ENCODE measurements at regions not wholly inside any gene's neighbourhood (a gene's known extent, or its start where the extent isn't known, plus 50 kb on each side); places are given as distances from the start of the nearest gene placed in this dataset.
"Not testable (repeated sequence)": the region's sequence is repeated elsewhere in the genome, so short reads cannot be mapped to it uniquely, and the experiment has no call there.

DNA sequence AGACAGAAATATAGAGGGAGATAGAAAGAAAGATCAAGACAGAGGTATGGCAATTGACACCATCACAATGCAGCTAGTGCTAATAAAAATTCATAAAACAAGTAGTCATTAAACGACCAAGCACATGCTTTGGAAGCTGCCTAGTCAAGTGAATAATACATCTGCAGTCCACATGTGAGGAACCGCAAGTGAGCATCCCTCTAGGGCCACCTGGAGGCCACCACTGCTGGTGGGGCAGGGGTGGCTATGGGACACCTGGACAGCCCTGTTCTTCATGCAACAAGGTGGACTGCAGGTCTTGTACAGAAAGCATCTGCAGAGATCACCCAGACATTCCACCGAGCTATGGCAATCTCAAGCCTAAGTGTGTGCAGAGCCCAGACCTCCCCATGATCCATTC lies 451.1 kb upstream of the PFKP start:
- DNase-seq: no peak

DNA sequence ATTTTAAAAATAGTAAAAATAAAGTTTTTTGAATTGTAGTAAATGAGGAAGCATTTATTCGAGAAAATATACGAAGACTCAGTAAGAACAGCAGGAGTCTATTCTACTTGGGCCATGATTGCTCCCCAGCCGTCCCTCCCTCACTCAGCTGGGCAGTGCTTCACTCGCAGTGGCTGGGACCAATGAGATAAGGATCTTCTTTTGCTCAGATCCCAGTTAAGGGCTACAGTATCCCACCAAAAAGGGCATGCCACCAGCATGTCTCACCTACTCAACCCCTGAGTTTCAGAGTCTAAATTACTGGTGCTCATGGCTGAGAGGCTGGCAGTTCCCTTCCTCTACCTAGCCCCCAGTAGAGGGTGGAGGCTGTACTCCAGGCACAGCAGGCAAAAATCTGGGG lies 455.7 kb upstream of the PFKP start:
- no peak for DNase-seq

DNA sequence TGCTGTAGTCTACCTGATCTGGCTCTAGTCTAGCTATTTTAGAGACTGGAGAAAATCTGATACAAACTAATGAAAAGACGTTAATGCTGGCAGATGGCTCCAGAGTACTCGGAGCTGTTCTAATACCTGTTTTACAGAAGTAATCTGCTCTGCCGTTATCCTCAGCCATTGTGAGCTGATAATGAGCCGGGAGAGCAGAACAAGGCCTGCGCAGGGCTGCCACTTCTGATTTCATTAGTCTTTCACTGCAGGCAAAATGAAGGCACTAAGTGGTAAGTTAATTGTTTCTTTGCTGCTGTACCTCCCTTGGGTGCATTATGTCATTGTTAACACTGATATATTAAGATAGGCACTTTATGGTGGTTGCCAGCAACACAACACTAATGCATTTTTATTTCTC lies 456.4 kb upstream of the PFKP start:
- DNase-seq: no peak

DNA sequence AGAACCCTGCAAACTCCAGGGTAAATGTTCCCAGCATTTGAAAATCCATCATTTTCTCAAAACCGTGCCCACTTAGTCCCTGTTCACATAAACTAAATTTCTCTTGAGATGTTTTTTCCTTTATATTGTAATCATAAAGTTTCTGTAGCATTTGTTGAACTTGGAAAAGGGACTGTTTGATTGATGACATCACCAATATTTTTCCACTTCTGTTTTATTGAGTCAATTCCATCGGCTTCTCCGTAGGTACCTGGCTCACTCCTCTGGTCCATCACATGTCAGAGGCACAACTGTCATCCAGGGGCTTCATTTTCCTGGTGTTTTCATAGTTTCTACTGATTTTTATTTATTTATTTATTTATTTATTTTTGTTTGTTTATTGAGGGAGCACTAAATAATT lies 462.5 kb upstream of the PFKP start:
- no peak for DNase-seq

DNA sequence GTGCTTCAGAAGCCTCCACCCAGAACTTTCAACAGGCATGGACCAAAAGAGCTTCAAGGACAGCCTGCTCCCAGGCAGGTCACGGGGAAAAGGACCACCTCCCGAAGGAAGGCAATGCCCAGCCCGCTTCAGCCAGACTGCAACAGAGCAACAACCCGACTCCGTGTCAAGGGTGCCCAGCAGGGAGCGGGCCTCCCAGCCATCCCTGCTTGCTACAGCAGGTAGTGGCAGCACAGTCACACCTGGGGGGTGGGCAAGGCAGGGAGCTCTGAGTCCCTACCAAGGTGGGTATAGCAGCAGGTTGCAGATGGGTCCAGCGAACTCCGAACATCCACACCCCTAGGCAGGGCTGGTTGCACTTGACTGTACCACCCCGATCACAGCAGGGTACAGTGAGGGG lies 467.8 kb upstream of the PFKP start:
- DNase-seq: no peak

DNA sequence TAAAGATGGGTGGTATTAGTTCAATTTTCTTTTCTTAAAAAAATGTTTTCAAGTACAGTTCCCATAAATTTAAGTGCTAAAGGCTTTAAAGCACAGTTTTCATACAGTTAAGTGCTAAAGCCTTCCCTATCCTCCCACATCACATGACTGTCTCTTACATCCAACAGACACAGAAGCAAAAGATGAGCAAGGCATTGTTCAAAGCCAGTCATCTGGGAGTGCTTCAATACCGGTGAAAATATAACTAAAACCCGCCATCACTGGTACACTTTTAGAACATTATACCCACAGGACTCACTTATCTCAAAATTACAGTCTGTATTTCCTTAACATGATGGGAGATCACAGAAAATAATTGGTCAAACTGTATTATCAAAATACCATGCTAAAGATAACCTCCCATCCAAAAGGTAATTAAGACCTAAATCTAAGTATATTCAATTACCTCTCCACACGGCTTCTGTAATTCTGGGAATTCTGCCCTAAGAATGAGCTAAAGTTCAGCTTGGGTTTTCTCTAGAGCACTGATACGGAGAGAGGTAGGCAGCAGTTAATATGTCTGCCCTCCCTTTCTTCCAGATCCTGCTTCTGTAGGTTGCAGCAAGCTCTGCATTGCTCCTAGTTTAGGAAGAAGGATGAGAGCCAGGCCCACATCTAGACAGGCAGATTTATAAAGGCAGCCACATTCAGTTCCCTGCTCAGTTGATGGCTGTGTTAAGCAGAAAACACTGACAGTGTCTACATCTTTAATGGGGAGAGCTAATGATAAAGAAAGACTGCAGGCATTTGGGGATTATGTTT lies 474.8 kb upstream of the PFKP start:
- DNase-seq: no peak

DNA sequence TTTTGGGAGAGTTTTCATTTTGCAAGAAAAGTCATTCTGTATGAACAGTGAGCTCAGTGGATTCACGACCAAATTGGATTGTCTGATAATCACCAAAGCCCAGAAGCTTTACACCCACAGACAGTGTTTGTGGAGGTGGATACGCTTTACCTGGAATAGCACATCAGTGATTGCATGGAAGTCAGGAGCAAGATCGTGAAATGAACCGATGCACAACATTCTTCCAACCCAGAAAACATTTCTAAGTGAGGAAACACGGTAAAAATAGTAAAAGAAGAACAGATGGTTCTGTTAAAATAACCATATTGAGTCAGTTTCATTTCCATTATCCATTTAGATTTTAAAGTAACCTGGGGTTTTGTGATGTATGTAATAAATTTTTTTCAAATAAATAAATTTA lies 478.2 kb upstream of the PFKP start:
- DNase-seq: no peak

DNA sequence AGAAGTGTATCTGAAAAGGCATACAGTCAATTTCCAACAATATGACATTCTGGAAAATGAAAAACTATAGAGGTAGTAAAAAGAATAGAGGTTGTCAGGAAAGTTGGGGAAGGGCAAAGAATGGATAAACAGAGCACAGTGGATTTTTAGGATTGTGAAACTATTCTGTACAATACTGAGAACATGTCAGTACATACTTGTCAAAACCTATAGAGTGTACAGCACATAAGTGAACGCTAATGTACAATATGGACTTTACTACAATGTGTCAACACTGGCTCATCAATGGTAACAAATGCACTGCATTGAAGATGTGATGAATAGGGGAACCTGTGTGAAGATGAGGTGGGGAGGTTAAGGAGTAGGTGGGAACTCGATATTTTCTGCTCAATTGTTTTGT lies 483.0 kb upstream of the PFKP start:
- DNase-seq: no peak

DNA sequence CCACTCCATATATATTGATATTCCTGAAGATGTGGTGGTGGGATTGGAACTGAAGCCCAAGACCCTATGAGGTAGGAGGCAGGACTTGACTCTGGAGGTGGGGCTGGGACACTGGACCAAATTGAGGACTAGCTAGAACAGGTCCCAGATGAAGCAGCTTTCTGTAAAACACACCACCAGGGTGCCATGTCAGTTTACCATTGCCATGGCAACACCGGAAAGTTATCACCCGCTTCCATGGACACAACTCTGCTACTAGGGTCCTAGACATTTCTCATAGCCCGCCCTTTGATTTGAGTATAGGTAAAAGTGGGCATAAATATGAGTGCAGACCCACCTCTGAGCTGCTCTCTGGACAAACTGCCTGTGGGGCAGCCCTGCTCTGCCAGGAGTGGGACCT lies 490.5 kb upstream of the PFKP start:
- no peak for DNase-seq

DNA sequence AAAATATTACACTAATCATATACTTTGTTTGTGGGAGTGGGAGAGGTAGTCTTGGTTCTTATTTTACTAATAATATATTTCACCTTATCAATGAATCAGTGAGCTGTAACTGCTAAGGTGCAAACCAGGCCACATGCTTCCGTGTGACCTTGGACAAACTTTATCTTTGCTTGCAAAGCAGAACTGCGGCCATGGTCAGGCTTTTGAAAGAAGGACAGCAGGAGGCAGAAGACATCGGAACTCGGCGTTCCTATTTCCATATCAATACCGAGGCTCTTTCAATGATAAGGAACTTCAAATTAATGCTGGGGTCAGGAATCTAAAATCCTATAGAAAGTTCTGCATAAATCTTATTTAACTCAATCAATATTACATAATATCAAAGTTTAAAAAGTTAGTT lies 491.9 kb upstream of the PFKP start:
- DNase-seq: no peak

DNA sequence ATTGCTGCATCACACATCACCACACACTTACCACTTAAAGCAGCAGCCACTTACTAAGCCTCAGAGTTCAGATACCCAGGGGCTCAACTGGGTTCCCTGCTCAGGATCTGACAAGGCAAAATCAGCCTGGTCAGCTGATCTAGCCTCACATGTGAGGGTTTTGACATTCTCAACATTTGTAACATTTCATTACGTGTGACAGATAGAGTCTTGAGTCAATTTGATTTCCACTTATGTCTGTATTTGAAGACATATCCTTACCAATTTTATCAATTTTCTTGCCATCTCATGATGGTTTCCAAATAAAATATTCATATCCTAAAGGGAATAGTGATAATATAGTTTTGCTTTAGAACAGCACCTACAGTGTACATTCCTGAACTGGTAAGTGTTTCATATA lies 494.7 kb upstream of the PFKP start:
- DNase-seq: no peak

DNA sequence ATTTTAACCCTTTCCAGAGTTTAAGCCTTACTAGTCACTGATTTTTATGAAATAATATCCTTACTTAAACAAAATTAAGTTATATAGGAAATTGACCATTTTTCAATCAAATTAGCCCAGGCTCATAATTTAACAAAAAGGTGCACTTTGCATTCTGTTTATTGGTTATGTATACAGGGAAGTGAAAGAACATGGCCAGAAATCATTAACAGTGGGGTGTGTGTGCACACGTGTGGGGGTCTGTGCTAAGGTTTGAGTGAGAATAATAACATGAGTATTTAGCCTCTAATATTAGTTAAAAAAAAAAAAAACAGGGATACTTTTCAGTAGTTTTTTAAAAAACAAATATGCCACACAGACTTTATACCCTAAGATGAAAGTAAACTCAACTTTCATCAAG lies 510.5 kb upstream of the PFKP start:
- DNase-seq: no peak

DNA sequence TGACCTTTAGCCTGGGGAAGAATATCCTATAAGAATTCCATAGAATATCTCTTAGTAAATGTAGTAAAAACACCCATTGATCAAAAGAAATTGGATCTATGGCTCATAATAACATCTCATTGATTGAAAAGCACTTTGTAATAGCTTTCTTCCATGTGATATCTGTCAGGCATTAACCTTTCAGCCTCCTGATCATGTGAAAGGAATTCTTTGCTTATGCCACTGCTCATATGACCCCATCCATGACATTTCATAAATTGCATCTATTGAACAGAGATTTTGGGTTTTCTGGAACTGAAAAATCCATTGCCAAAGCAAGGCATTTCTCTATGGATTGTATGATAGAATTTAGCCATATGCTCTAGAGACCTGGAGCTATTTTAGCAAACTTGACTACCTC lies 519.3 kb upstream of the PFKP start:
- DNase-seq: no peak

DNA sequence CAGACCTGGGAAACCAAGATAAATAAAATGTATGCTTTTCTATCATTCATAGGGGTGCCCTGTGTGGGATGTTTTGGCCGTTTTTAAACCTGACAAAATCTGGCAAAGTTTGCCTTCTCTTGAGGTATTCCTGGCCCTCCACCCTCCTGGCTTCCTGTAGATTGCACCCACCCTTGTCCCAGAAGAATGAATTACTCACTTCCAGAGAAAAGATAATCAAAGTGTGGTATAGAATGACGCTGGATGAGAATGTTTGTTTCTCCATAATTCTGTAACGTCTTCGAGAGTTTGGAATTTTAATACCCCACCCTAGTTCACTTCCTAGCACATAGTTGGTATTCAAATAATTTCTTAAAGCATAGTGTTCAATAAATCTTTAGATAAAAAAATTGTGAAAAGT lies 519.7 kb upstream of the PFKP start:
- DNase-seq: no peak

DNA sequence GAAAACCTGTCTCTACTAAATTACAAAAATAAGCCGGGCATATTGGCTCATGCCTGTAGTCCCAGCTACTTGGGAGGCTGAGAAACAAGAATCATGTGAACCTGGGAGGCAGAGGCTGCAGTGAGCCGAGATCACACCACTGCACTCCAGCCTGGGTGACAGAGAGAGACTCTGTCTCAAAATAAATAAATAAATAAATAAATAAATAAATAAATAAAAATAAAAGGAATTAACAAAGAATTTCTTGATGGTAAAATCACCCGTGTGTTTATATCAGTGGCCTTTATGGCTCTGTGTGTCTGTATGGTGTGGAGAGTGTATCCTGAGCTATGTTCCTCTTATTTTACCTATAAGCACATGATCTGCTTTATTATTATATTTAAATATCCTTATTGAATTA lies 520.5 kb upstream of the PFKP start:
- not testable (repeated sequence) for DNase-seq

DNA sequence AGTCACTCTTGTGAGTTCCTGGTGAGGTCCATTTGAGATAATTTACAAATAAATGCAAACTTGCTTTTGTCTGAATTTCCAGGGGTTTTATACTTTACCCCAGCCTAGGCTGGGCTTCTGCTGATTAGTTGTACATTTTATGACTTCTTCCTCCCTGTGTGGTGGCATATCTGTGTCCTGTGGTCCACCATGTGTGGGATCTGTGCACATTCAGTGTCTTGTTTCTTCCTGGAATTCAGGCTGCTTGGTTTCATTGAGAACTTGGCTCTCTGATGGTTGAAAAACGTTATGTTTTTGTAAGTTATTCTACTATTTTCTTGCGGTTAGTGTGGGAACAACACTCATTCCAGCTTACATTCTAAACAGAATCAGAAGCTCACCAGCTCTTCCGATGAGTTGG lies 523.4 kb upstream of the PFKP start:
- DNase-seq: no peak

DNA sequence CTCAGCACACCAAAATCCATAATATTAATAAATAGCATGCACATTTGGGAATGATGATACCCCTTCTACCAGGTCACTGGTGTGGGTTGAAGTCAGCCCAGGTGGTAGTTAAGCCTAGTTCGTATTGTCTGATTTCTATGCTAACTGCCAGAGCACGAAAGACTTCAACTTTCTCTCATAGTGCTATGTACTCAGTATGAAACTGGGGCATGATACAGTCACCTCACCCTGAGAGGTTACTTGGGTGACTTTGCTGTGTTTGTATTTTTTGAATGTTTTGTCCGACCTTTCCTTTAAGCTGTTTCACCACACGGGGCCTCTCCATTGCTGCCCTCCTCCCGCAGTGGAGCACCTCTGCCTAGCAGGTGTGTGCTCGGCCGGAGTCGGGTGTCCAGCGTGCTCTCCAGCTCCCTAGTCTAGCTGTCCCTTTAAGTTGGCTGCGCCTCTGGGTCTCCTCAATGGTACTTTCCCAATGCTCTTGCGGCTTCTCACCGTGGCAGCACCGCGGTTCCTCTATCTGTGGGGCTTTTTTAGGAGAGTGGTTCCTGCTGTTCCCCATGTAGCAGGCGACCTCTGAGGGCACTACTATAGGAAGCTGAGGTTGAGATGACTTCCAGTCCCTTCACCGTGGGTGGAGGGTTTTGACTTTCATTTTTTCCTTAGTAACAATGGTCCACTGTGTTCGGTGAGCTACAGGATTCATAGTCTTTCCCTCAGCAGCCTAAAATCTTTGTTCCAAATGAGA lies 524.0 kb upstream of the PFKP start:
- no peak for DNase-seq

DNA sequence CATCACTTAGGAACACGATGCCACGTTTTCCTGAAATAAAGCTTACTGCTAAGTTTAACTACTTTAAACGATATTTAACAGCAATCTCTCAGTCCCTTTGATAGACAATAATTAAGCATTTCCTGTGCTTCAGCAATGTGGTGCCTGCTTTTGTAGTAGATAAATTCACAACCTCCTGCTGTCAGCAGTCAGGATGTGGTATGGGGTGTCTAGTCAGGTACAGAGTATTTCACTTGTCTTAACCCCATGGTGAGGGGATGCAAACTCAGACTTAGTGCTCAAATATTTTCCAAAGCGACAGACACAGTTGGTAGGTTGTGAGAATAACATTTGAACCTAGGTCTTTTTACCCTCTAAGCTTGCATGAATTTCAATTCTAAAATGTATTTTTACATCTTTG lies 526.2 kb upstream of the PFKP start:
- no peak for DNase-seq

DNA sequence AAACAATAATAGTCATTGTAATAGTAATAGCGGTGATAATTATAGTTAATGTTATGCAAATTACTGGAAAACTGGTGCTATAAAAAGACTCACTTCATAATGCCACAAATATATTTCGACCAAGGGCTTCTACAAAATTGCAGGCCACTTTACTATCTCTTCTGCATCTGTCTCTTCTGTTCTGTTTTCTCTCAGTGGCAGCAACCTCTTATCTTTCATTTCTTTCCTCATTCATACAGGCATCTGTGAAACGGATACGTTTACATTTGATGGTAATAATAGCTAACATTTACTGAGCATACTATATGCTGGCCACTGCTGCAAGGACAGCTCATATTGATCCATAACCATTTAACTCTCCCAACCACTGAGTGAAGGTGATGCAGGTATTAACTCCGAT lies 537.4 kb upstream of the PFKP start:
- DNase-seq: no peak

DNA sequence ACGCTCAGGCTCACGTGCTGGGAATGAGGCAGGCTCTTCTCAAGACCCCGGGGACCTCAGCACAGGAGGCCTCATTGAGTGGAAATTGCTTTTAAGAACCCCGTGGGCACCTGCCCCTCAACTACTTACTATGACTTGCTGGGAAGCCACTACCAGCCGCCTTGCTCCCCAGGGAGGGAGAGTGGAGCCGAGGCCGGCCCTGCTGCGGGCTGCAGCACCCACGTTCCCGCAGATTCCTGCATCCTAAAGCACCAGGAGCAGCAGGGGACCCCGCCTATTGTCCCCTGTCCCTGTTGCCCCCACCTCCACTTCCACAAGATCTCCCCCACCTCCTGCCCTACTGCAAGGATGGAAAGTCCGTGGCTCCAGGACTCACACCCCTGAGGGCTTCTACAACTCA lies 541.6 kb upstream of the PFKP start:
- DNase-seq: no peak

DNA sequence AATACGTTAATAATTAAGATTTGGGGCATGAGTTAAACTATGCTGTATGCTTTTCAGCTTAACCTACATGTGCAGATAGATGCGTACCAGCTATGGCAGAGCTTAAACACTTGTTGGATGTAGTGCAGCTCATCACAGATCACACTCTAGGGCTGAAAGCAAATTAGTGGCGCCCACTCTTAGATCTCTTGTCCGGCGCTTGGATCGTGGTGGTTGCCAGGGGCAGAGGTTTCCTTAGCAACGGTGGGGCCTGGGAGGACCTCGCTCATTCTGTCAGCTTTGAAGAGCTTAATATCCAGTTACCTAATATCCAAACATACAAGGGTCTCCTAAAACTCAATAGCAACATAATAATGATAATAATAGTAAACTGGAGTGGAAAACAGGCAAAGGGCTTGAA lies 548.2 kb upstream of the PFKP start:
- no peak for DNase-seq

DNA sequence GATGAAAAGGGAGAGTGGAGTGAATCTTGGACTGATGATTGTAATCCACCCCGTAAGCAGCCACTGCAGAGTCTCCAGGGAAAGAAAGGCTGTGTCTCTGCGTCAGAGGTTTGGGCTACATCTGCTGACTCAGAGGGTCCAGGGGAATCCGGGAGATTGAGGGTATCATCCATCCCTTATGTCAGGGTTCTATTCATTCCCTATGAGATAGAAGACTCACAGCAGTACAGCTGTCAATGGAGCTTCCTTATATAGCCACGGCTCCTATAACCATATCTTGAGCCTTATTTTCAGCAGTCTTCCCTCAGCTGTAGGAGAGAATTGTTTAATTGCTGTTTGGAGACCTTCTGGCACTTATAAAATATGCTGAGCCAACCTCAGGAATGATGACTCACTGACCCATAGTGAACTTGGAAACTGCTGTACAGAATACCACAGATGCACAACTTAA lies 558.2 kb upstream of the PFKP start:
- no peak for DNase-seq

DNA sequence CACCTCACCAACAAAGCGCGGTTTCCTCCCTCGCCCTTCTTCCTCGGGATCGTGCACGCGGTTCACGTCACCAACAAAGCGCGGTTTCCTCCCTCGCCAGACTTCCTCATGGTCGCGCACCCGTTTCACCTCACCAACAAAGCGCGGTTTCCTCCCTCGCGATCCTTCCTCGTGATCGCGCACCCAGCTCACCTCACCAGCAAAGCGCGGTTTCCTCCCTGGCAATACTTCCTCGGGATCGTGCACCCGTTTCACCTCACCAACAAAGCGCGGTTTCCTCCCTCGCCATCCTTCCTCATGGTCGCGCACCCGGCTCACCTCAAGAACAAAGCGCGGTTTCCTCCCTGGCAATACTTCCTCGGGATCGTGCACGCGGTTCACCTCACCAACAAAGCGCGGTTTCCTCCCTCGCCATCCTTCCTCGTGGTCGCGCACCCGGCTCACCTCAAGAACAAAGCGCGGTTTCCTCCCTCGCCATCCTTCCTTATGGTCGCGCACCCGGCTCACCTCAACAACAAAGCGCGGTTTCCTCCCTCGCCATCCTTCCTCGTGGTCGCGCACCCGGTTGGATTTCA lies 565.9 kb upstream of the PFKP start:
- DNase-seq: not testable (repeated sequence)

DNA sequence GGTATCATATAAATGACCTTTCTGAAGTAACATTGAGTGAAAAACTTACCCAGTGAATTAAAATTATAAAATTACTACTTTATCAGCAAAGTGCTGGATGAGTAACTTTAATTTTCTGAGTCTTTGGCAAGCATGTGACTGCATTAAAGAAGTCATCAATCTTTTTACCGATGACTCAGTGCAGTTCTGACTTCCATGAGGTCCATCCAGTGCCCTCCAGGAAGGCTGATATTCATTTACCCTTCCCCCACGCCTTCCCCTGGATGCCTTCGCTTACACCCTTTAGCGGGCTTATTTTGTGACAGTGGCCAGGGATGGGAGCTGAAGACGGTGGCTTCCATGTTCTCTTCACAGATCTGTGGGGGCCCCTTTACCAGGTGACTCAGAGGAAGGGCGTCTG lies 572.9 kb upstream of the PFKP start:
- no peak for DNase-seq
